Transverse colon (tissue), 4 donors: ENCODE measurements at regions not wholly inside any gene's neighbourhood (a gene's known extent, or its start where the extent isn't known, plus 50 kb on each side); places are given as distances from the start of the nearest gene placed in this dataset.

Experiments
- DNase-seq: peaks from one replicate; pipeline ENCODE4 v3.0.0-alpha.2; 2019
- H3K27ac ChIP-seq, 4 donors: fragments of 200-600 bp; sonication (generic); 2 replicates each; pipeline ENCODE4 v1.5.1; 2016 to 2018; ENCODE audit warnings: inconsistent platforms in 4 of 4
- H3K27me3 ChIP-seq: fragments of 200-600 bp; sonication (generic); 2 replicates; pipeline ENCODE4 v1.5.1; 2017; ENCODE audit warnings: inconsistent platforms
- H3K36me3 ChIP-seq, 4 donors: fragments of 200-600 bp; sonication (generic); 2 replicates each; pipeline ENCODE4 v1.5.1; 2017 to 2019; ENCODE audit warnings: inconsistent platforms in 4 of 4
- H3K4me1 ChIP-seq, 4 donors: fragments of 200-600 bp; sonication (generic); 2 replicates each; pipeline ENCODE4 v1.5.1; 2017 to 2020; ENCODE audit warnings: inconsistent platforms in 4 of 4
- H3K4me3 ChIP-seq, 4 donors: fragments of 200-600 bp; sonication (generic); 1 replicate in 1 of 4; 2 replicates in 3 of 4; pipeline versions ENCODE4 v1.5.1 to v1.6.1; 2017 to 2019; ENCODE audit warnings: inconsistent platforms in 4 of 4
- H3K9me3 ChIP-seq, 2 donors: fragments of 200-600 bp; sonication (generic); 2 replicates each; pipeline ENCODE4 v1.5.1; 2017 to 2019; ENCODE audit warnings: inconsistent platforms in 2 of 2
- EP300 ChIP-seq: sonication (generic); formaldehyde crosslinking; IDR thresholded peaks from one replicate; pipeline ENCODE4 v1.6.1; 2017; ENCODE audit warnings: antibody characterized with exemption, low read depth
- POLR2A ChIP-seq: fragments of 450-650 bp; IDR thresholded peaks from one replicate; pipeline ENCODE4 v1.6.1; 2016; ENCODE audit warnings: antibody characterized with exemption, mild to moderate bottlenecking, moderate library complexity
- POLR2AphosphoS5 ChIP-seq, 3 donors: sonication (generic); formaldehyde crosslinking; IDR thresholded peaks; one replicate each; pipeline ENCODE4 v1.6.1; 2016; ENCODE audit warnings: antibody characterized with exemption in 3 of 3
- WGBS, 2 donors: methylation state at CpG; one replicate each; pipeline ENCODE4 v1.1.5; 2018; ENCODE audit warnings: low coverage in 1 of 2; 5-methylcytosine and 5-hydroxymethylcytosine counted together
- in situ Hi-C, 4 donors: fragments of 200-750 bp; cut with MboI; loops; one replicate each; pipeline versions ENCODE4 v1.15.0 to v1.15.1; 2017; ENCODE audit warnings: low sequenced_read_pairs in 3 of 4, low pct_ligation_motif_present in 1 of 4, low pct_unique_long_range_greater_than_20kb in 1 of 4
- intact Hi-C: fragments of 100-400 bp; cut with DNase I; formaldehyde crosslinking; loops from one replicate; pipeline ENCODE4 v1.15.1; 2023; ENCODE audit warnings: low total_unique reads
- TF ChIP-seq, protein P1 (sequence below), 5 experiments: fragments of 200-600 bp in 3 of 5; fragments of 450-650 bp in 2 of 5; sonication (generic) in 3 of 5; IDR thresholded peaks; 1 replicate in 2 of 5; 2 replicates in 3 of 5; pipeline ENCODE4 v1.5.1; 2016 to 2017; ENCODE audit warnings: antibody characterized with exemption in 5 of 5, inconsistent platforms in 3 of 5, mild to moderate bottlenecking in 2 of 5, moderate library complexity in 1 of 5

DNA sequence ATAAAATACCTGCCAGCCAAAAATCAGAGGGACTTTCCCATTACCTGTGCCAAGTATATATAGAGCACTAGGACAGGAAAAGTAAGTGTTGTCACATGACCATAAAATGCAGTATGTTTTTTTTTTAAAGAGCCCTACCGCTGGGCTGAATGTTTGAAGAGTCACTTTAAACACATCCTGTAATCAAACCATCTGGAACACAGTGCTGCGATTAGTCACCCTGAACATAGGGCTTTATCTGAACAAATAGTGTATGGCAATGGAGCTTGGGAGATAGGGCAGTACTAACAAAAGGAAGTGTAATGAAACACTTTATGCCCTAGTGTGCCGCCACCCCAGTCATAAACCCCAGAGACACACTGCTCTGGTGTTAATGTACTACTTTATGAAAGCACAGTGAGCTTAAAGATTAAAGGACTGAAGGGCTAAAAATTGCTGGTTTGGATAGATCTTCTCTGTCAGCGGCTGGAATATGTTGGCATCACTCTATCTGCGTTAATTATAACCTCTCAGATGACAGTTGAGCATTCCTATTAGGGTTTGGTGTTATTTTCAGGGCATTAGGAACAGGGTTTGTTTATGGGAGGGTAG lies 90.4 kb downstream of the ZNF608 start:
- DNase-seq, result peak; percentile 80
- intact Hi-C loops (no loop called here), in situ Hi-C loops (no loop called here)
- Histone ChIP-seq H3K4me1 (peaks cover 27 to 87% (median 72%) of the 10 kb centered on the region in 4 donors), H3K9me3 (no peaks in the 10 kb centered on the region), H3K4me3 (no peak overlapping the region), H3K36me3 (no peaks in the 10 kb centered on the region), H3K27ac (peak overlapping the region; percentile 67 to 78 (median 70)), H3K27me3 (no peaks in the 10 kb centered on the region)
- WGBS, 2 donors, result 20 to 22% methylated on average over 1 to 5 of the region's 5 CpGs
- TF ChIP-seq, protein P1, sequence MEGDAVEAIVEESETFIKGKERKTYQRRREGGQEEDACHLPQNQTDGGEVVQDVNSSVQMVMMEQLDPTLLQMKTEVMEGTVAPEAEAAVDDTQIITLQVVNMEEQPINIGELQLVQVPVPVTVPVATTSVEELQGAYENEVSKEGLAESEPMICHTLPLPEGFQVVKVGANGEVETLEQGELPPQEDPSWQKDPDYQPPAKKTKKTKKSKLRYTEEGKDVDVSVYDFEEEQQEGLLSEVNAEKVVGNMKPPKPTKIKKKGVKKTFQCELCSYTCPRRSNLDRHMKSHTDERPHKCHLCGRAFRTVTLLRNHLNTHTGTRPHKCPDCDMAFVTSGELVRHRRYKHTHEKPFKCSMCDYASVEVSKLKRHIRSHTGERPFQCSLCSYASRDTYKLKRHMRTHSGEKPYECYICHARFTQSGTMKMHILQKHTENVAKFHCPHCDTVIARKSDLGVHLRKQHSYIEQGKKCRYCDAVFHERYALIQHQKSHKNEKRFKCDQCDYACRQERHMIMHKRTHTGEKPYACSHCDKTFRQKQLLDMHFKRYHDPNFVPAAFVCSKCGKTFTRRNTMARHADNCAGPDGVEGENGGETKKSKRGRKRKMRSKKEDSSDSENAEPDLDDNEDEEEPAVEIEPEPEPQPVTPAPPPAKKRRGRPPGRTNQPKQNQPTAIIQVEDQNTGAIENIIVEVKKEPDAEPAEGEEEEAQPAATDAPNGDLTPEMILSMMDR (IDR thresholded peaks at IDR 0.05), result no peak
- peak in 2 of 3 donors; percentile 73 to 84 for TF ChIP-seq POLR2AphosphoS5 (IDR thresholded peaks at IDR 0.05)
- TF ChIP-seq POLR2A, result peak; percentile 26
- peak; percentile 24 for TF ChIP-seq EP300

DNA sequence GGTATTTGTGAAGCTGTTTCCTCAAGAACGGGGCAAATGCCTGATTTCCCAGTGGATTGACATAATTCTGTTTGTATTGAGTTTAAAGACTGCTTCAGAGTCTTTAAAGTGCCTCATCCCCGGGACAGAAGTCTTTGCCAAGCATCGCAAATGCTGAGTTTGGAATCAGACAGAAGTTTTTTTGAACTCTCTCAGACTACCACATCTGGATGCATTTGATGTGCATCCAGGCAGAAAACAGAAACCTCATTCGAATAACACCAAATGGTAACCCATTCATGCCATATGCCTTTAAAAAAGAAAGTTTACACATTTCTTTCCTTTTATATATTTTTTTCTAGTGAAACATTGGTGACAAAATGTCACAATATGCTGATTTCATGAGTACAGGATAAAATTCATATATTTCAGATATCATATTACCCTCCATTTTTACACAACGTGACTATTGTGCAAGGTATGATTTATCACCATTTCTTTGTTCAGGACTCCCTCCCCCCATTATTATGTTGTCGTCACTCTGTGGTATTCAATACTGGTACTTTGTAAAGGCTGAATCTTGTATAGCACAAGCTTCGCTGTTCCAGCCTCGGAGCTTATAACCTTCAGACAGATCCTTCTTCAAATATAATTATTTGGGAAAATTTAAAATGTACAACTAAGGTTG lies 91.1 kb downstream of the ZNF608 start:
- 18 to 22% methylated on average over 8 of the region's 8 CpGs for WGBS, 2 donors
- TF ChIP-seq EP300 (no peak), POLR2A (no peak), POLR2AphosphoS5 (IDR thresholded peaks at IDR 0.05) (no peak)
- TF ChIP-seq, protein P1 (IDR thresholded peaks at IDR 0.05), result no peak
- in situ Hi-C loops, result no loop called here
- H3K36me3 ChIP-seq, result no peaks in the 10 kb centered on the region
- H3K9me3 ChIP-seq, result no peaks in the 10 kb centered on the region
- no peaks in the 10 kb centered on the region for H3K27me3 ChIP-seq
- peaks cover 29 to 87% (median 72%) of the 10 kb centered on the region in 4 donors for H3K4me1 ChIP-seq
- intact Hi-C loops, result no loop called here
- H3K4me3 ChIP-seq, result no peak overlapping the region
- peak overlapping the region; percentile 67 to 78 (median 70) for H3K27ac ChIP-seq
- no peak for DNase-seq

DNA sequence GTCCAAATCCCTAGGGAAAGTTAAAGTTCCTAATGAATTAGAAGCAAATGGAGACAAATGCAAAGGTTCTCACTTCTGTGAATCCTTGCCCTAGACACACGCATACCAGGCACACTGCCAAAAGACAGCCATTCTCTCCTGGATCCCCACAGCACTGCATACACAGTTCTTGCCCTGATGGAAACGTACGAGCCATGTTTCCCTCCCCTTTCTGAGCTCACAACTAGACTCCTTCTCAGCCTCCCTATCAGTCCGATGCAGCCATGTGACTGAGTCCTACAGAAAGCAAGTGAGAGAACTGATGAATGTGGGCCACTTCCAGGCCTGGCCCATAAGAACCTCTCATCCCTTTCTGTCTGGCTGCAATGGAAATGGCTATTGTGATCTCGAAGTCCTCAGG lies 92.0 kb downstream of the ZNF608 start:
- H3K4me3 ChIP-seq, result no peak overlapping the region
- in situ Hi-C loops, result no loop called here
- WGBS, 2 donors, result 83 to 86% methylated on average over 3 to 5 of the region's 5 CpGs
- peak overlapping the region in 2 of 4 donors; percentile 13 to 26 for H3K27ac ChIP-seq
- no peaks in the 10 kb centered on the region for H3K27me3 ChIP-seq
- no peaks in the 10 kb centered on the region for H3K36me3 ChIP-seq
- no peak for DNase-seq
- intact Hi-C loops, result loop anchor here (5.0 kb wide), 1 partner anchor 93 kb away; the partner anchor contains the start of gene ZNF608
- TF ChIP-seq POLR2A (no peak), EP300 (no peak)
- TF ChIP-seq, protein P1 (IDR thresholded peaks at IDR 0.05), result no peak
- peaks cover 30 to 86% (median 72%) of the 10 kb centered on the region in 4 donors for H3K4me1 ChIP-seq
- H3K9me3 ChIP-seq, result no peaks in the 10 kb centered on the region

DNA sequence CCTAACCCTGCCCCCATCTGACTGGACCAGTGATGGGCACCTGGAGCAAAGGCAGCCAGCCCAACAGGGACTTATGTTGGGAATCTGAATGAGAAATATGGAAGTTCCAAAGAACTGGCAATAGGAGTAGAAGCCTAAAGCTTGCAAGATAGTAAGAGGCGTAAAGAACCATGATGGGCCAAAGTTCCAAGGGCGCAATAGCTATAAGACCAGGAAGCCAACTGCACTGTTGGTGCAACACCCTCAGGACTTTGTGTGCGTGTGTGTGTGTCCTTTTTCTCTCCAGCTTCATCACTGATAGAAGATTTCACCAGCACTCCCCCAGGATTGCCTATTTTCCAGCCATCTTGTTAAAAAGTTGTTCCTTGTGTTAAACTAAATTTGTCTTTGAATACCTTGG lies 92.8 kb downstream of the ZNF608 start:
- Histone ChIP-seq H3K36me3 (no peaks in the 10 kb centered on the region), H3K4me3 (no peak overlapping the region), H3K9me3 (no peaks in the 10 kb centered on the region), H3K4me1 (peaks cover 35 to 86% (median 72%) of the 10 kb centered on the region in 4 donors), H3K27ac (peak overlapping the region in 3 of 4 donors; percentile 81 to 92 (median 81)), H3K27me3 (no peaks in the 10 kb centered on the region)
- 80 to 100% methylated on average over 1 to 3 of the region's 3 CpGs for WGBS, 2 donors
- no peak for DNase-seq
- intact Hi-C loops, result loop anchor here (5.0 kb wide), 1 partner anchor 94 kb away; the partner anchor contains the start of gene ZNF608
- in situ Hi-C loops, result no loop called here
- TF ChIP-seq, protein P1 (IDR thresholded peaks at IDR 0.05), result no peak
